ENCODE measurements at regions not wholly inside any gene's neighbourhood (a gene's known extent, or its start where the extent isn't known, plus 50 kb on each side); places are given as distances from the start of the nearest gene placed in this dataset.

DNA sequence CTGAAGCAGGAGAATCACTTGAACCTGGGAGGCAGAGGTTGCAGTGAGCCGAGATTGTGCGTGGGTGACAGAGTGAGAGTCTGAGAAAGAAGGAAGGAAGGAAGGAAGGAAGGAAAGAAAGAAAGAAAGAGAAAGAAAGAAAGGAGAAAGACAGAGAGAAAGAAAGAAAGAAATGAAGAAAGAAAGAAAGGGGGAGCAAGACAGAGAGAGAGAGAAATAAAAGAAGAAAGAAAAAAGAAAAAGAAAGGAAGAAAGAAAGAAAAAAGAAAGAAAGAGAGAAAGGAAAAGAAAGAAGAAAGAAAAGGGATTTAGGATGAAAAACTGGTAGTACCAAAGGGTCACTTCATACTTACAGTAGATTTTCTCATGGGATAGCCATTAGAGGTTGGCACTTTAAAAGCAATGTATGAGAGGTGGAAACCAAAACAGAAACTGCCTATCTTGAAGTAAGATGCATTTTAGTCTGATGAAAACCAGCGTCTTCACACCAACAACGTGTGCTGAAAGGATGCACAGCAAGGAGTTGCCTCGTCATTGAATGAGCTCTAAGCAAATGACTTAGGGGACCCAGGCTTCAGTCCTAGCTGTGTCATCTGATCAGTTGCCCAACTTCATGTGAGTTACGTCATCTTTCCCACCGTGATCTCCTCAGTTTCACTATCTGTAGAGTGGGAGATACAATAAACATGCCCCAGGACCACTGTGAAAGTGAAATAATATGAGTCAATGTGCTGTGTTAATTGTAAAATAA is 133.9 kb upstream of the NEDD9 start (continued):
- TF ChIP-seq HNRNPL (IDR thresholded peaks at IDR 0.05; ENCODE audit: low read depth, low read length), result no peak
- TF ChIP-seq, protein P1, sequence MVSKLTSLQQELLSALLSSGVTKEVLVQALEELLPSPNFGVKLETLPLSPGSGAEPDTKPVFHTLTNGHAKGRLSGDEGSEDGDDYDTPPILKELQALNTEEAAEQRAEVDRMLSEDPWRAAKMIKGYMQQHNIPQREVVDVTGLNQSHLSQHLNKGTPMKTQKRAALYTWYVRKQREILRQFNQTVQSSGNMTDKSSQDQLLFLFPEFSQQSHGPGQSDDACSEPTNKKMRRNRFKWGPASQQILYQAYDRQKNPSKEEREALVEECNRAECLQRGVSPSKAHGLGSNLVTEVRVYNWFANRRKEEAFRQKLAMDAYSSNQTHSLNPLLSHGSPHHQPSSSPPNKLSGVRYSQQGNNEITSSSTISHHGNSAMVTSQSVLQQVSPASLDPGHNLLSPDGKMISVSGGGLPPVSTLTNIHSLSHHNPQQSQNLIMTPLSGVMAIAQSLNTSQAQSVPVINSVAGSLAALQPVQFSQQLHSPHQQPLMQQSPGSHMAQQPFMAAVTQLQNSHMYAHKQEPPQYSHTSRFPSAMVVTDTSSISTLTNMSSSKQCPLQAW (CRISPR knock-in tag; IDR thresholded peaks at IDR 0.05), result no peak
- peak; percentile 16; the same call in 1 of the 2 replicates for TF ChIP-seq CREM (IDR thresholded peaks at IDR 0.05)
- no peak for TF ChIP-seq CREM (CRISPR knock-in tag; IDR thresholded peaks at IDR 0.05)
- no peak for TF ChIP-seq NR2F6 (IDR thresholded peaks at IDR 0.05)
- no peak for TF ChIP-seq NR2F6 (CRISPR knock-in tag; IDR thresholded peaks at IDR 0.05)
- TF ChIP-seq ZNF350 (CRISPR knock-in tag; IDR thresholded peaks at IDR 0.05; ENCODE audit: borderline replicate concordance, low read depth), result no peak
- 0 out of 2 replicates have a peak, but pooled peaks have one; percentile 11 for TF ChIP-seq ZNF644 (CRISPR knock-in tag; IDR thresholded peaks at IDR 0.05; ENCODE audit: low read depth)
- TF ChIP-seq ZNF562 (CRISPR knock-in tag; IDR thresholded peaks at IDR 0.05; ENCODE audit: borderline replicate concordance), result no peak
- peak; percentile 5; the same call in 1 of the 2 replicates for TF ChIP-seq GABPB1 (CRISPR knock-in tag; IDR thresholded peaks at IDR 0.05)
- no peak for TF ChIP-seq ZBTB21 (CRISPR knock-in tag; IDR thresholded peaks at IDR 0.05)
- TF ChIP-seq ZEB1 (IDR thresholded peaks at IDR 0.05; ENCODE audit: insufficient replicate concordance, low read depth), result no peak
- TF ChIP-seq SOX13 (IDR thresholded peaks at IDR 0.05), result no peak
- 0 out of 4 replicates have a peak, but pooled peaks of 1 of the 2 experiments have one; percentile 16 for TF ChIP-seq SOX13 (CRISPR knock-in tag; conservative IDR thresholded peaks at IDR 0.05 in 1 of 2, IDR thresholded peaks at IDR 0.05 in 1 of 2)
- no peak for TF ChIP-seq IKZF4 (CRISPR knock-in tag; IDR thresholded peaks at IDR 0.05; ENCODE audit: borderline replicate concordance, low read depth, not compliant biosample characterization)
- TF ChIP-seq, protein P2, sequence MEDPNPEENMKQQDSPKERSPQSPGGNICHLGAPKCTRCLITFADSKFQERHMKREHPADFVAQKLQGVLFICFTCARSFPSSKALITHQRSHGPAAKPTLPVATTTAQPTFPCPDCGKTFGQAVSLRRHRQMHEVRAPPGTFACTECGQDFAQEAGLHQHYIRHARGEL (CRISPR knock-in tag; IDR thresholded peaks at IDR 0.05), result no peak
- TF ChIP-seq, protein P3, sequence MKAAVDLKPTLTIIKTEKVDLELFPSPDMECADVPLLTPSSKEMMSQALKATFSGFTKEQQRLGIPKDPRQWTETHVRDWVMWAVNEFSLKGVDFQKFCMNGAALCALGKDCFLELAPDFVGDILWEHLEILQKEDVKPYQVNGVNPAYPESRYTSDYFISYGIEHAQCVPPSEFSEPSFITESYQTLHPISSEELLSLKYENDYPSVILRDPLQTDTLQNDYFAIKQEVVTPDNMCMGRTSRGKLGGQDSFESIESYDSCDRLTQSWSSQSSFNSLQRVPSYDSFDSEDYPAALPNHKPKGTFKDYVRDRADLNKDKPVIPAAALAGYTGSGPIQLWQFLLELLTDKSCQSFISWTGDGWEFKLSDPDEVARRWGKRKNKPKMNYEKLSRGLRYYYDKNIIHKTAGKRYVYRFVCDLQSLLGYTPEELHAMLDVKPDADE (CRISPR knock-in tag; IDR thresholded peaks at IDR 0.05), result no peak
- no peak for TF ChIP-seq ZSCAN22 (CRISPR knock-in tag; IDR thresholded peaks at IDR 0.05)
- no peak for TF ChIP-seq TBP (CRISPR knock-in tag; IDR thresholded peaks at IDR 0.05)
- no peak for TF ChIP-seq SRF (IDR thresholded peaks at IDR 0.05; ENCODE audit: low read depth, low read length)
- 0 out of 2 replicates have a peak, but pooled peaks have one; percentile 17 for TF ChIP-seq THAP11 (CRISPR knock-in tag; IDR thresholded peaks at IDR 0.05)
- TF ChIP-seq ZNF205 (CRISPR knock-in tag; IDR thresholded peaks at IDR 0.05), result no peak
- peak; percentile 23; the same call in 1 of the 2 replicates for TF ChIP-seq SALL1 (CRISPR knock-in tag; IDR thresholded peaks at IDR 0.05)
- no peak for TF ChIP-seq U2AF1 (optimal IDR thresholded peaks at IDR 0.05; ENCODE audit: low read depth, low read length)
- no peak for TF ChIP-seq ZNF552 (CRISPR knock-in tag; IDR thresholded peaks at IDR 0.05; ENCODE audit: borderline replicate concordance)
- no peak for TF ChIP-seq GTF2F1 (IDR thresholded peaks at IDR 0.05; ENCODE audit: low read length)

All from HepG2 (cell line).